GM12878 (cell line): ENCODE measurements at regions not wholly inside any gene's neighbourhood (a gene's known extent, or its start where the extent isn't known, plus 50 kb on each side); places are given as distances from the start of the nearest gene placed in this dataset.

Source experiments
- ATAC-seq: fragments of 200-7000 bp; cut with Tn5 transposase; 3 replicates; pipeline ENCODE4 v1.9.1; 2020; ENCODE audit warnings: mild to moderate bottlenecking, moderate library complexity
- BruUV-seq: library from RNA; stranded (reverse); fragments of 400-500 nt; replicated peaks from 2 replicates; lab custom pipeline; 2021; lab: Mats Ljungman, UMichigan
- CTCF ChIA-PET: fragments of 300-600 bp; sonication (Branson Sonifier 250); formaldehyde crosslinking; extraction: SDS; loops from one replicate; lab custom pipeline; 2021; ENCODE audit warnings: inconsistent platforms; lab: Yijun Ruan, JAX
- POLR2A ChIA-PET: fragments of 350-600 bp; formaldehyde crosslinking; extraction: SDS; loops from one replicate; lab custom pipeline; 2021; ENCODE audit warnings: inconsistent platforms; lab: Charles Lee
- RAD21 ChIA-PET: fragments of 300-600 bp; sonication (Branson Sonifier 250); formaldehyde crosslinking; loops from one replicate; lab custom pipeline; 2023; ENCODE audit warnings: antibody characterized with exemption; ENCODE audit not compliant: unreplicated experiment; lab: Charles Lee
- SMC1A ChIA-PET: fragments of 300-600 bp; sonication (Branson Sonifier 250); formaldehyde crosslinking; loops from one replicate; lab custom pipeline; 2023; ENCODE audit not compliant: unreplicated experiment, uncharacterized antibody; lab: Charles Lee
- DNase-seq: peaks from one replicate; pipeline ENCODE4 v3.0.0-alpha.2; 2011; ENCODE audit warnings: low read depth, low spot score
- FAIRE-seq: peaks from 3 replicates; lab custom pipeline; 2011; peaks lifted over from hg19 to GRCh38; lab: Jason Lieb, UNC
- H2AFZ ChIP-seq: 2 replicates; pipeline ENCODE4 v1.6.0; 2011; ENCODE audit warnings: low read depth, low read length, control low read depth; ENCODE audit not compliant: control insufficient read depth
- H3K27ac ChIP-seq: 2 replicates; pipeline ENCODE4 v1.5.1; 2011; ENCODE audit warnings: control low read depth; ENCODE audit not compliant: control insufficient read depth, insufficient read depth
- H3K27me3 ChIP-seq, 2 experiments: replicated peaks in 1 of 2; 2 replicates each; pipeline versions ENCODE4 v1.6.0 to v1.6.1; 2011; ENCODE audit warnings: low read length in 1 of 2; ENCODE audit not compliant: control insufficient read depth in 2 of 2, insufficient read depth in 2 of 2
- H3K36me3 ChIP-seq, 2 experiments: 2 replicates each; pipeline ENCODE4 v1.5.1; 2011; ENCODE audit warnings: low read length in 1 of 2; ENCODE audit not compliant: control insufficient read depth in 2 of 2, insufficient read depth in 2 of 2
- H3K4me1 ChIP-seq: 2 replicates; pipeline ENCODE4 v1.6.1; 2011; ENCODE audit warnings: mild to moderate bottlenecking, low read length, moderate library complexity, mixed read lengths; ENCODE audit not compliant: control insufficient read depth, insufficient read depth
- H3K4me2 ChIP-seq: 2 replicates; pipeline ENCODE4 v1.6.0; 2011; ENCODE audit warnings: control low read depth; ENCODE audit not compliant: control insufficient read depth, insufficient read depth
- H3K4me3 ChIP-seq: fragments of 200-600 bp; sonication (generic); 2 replicates; pipeline ENCODE4 v1.5.1; 2016
- H3K79me2 ChIP-seq: 2 replicates; pipeline ENCODE4 v1.6.0; 2011; ENCODE audit warnings: low read length; ENCODE audit not compliant: control insufficient read depth, insufficient read depth
- H3K9ac ChIP-seq: 2 replicates; pipeline ENCODE4 v1.8.0; 2011; ENCODE audit warnings: low read length, control low read depth, mixed read lengths; ENCODE audit not compliant: control insufficient read depth, insufficient read depth
- H3K9me3 ChIP-seq: replicated peaks from 3 replicates; pipeline ENCODE4 v1.5.1; 2011; ENCODE audit warnings: mild to moderate bottlenecking, low read length; ENCODE audit not compliant: control insufficient read depth, insufficient read depth
- H4K20me1 ChIP-seq: 2 replicates; pipeline ENCODE4 v1.6.0; 2011; ENCODE audit not compliant: control insufficient read depth, insufficient read depth
- BHLHE40 ChIP-seq, 2 experiments: fragments of 450-650 bp in 1 of 2; IDR thresholded peaks; 2 replicates each; pipeline ENCODE4 v1.6.1; 2011 to 2017; ENCODE audit warnings: low read depth in 2 of 2, borderline replicate concordance in 1 of 2, improper control_type of control experiment in 1 of 2, low read length in 1 of 2, mild to moderate bottlenecking in 1 of 2
- BMI1 ChIP-seq: fragments of 450-650 bp; IDR thresholded peaks from 2 replicates; pipeline ENCODE4 v1.6.1; 2016; ENCODE audit warnings: mild to moderate bottlenecking, moderate library complexity, borderline replicate concordance
- CHD2 ChIP-seq: IDR thresholded peaks from 2 replicates; pipeline ENCODE4 v1.6.1; 2011; ENCODE audit warnings: low read depth, low read length, improper control_type of control experiment, borderline replicate concordance
- NFYA ChIP-seq: IDR thresholded peaks from 2 replicates; pipeline ENCODE4 v1.6.1; 2011; ENCODE audit warnings: low read depth, mild to moderate bottlenecking, low read length, improper control_type of control experiment, borderline replicate concordance
- PAX5 ChIP-seq: IDR thresholded peaks from 2 replicates; pipeline ENCODE4 v1.6.1; 2011; ENCODE audit warnings: low read depth, low read length, borderline replicate concordance
- SMC3 ChIP-seq: IDR thresholded peaks from 2 replicates; pipeline ENCODE4 v1.6.1; 2011; ENCODE audit warnings: low read length, improper control_type of control experiment, borderline replicate concordance
- SREBF2 ChIP-seq: IDR thresholded peaks from 2 replicates; pipeline ENCODE4 v1.6.1; 2012; ENCODE audit warnings: mild to moderate bottlenecking, low read length
- WGBS: methylation state at CpG from one replicate; pipeline ENCODE4 v1.1.6; 2016; ENCODE audit warnings: low lambda C conversion rate; ENCODE audit not compliant: insufficient replicate concordance, insufficient coverage; ENCODE audit errors: missing lambda C conversion rate; 5-methylcytosine and 5-hydroxymethylcytosine counted together
- in situ Hi-C: fragments of 300-500 bp; cut with MboI; formaldehyde crosslinking; loops from 9 replicates; pipeline ENCODE4 v1.14.3; 2018; ENCODE audit warnings: mixed read lengths
- intact Hi-C: fragments of 100-400 bp; cut with micrococcal nuclease; formaldehyde crosslinking; loops from one replicate; pipeline ENCODE4 v1.14.2; 2022; ENCODE audit not compliant: unreplicated experiment
- TF ChIP-seq, protein P1 (sequence below): fragments of 450-650 bp; IDR thresholded peaks from 2 replicates; pipeline ENCODE4 v1.6.1; 2016; ENCODE audit warnings: mild to moderate bottlenecking

DNA sequence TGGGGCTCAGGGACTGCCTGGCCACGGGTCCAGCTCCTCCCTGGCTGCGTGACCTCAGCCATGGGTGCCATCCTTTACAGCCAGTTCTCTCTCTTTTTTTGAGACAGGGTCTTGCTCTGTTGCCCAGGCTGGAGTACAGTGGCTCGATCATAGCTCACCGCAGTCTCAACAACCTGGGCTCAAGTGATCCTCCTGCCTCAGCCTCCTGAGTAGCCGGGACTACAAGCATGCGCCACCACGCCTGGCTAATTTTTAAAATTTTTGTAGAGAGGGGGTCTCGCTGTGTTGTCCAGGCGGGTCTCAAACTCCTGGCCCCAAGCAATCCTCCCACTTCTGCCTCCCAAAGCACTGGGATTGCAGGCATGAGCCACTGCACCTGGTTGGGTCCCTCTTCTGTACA, 75.4 kb downstream of the PTPRS start:
- POLR2A ChIA-PET, result no interaction called here
- Histone ChIP-seq H3K36me3 (no peaks in the 10 kb centered on the region), H4K20me1 (no peaks in the 10 kb centered on the region), H3K27ac (no peak overlapping the region), H3K79me2 (no peaks in the 10 kb centered on the region), H3K27me3 (no peaks in the 10 kb centered on the region; a peak in 1 of 4 replicates), H2AFZ (no peak overlapping the region), H3K9me3 (no peaks in the 10 kb centered on the region), H3K4me3 (no peak overlapping the region), H3K4me1 (no peaks in the 10 kb centered on the region), H3K4me2 (no peak overlapping the region), H3K9ac (no peak overlapping the region)
- in situ Hi-C loops (no loop called here), intact Hi-C loops (no loop called here)
- TF ChIP-seq BMI1 (no peak), SREBF2 (no peak)
- ATAC-seq (no peak), FAIRE-seq (no peak), DNase-seq (no peak)
- SMC1A ChIA-PET, result no interaction called here
- RAD21 ChIA-PET, result interaction anchor here (0.7 kb wide), 1 partner anchor 14 kb away, joined by 4 read pairs; no protein-coding TSS in a partner anchor
- CTCF ChIA-PET, result interaction anchor here (0.7 kb wide), 1 partner anchor 96 kb away, joined by 3 read pairs; no protein-coding TSS in a partner anchor
- BruUV-seq, result no TSS peak
- 34% methylated on average over 9 of the region's 9 CpGs for WGBS

- intact Hi-C loops (no loop called here), in situ Hi-C loops (no loop called here)
- TF ChIP-seq PAX5 (no peak), BHLHE40 (IDR thresholded peaks at IDR 0.05; ENCODE audit: borderline replicate concordance in 1 of 2, low read depth in 2 of 2, low read length in 1 of 2) (no peak), NFYA (no peak), SMC3 (no peak), CHD2 (no peak)
- TF ChIP-seq, protein P1, sequence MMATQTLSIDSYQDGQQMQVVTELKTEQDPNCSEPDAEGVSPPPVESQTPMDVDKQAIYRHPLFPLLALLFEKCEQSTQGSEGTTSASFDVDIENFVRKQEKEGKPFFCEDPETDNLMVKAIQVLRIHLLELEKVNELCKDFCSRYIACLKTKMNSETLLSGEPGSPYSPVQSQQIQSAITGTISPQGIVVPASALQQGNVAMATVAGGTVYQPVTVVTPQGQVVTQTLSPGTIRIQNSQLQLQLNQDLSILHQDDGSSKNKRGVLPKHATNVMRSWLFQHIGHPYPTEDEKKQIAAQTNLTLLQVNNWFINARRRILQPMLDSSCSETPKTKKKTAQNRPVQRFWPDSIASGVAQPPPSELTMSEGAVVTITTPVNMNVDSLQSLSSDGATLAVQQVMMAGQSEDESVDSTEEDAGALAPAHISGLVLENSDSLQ, result no peak
- 37% methylated on average over 7 of the region's 7 CpGs for WGBS
- Histone ChIP-seq H3K9me3 (no peaks in the 10 kb centered on the region), H3K79me2 (no peaks in the 10 kb centered on the region), H3K27me3 (no peaks in the 10 kb centered on the region; a peak in 1 of 4 replicates), H4K20me1 (no peaks in the 10 kb centered on the region), H3K4me1 (no peaks in the 10 kb centered on the region), H3K27ac (no peak overlapping the region), H3K9ac (no peak overlapping the region), H3K4me3 (no peak overlapping the region), H3K4me2 (no peak overlapping the region), H3K36me3 (no peaks in the 10 kb centered on the region), H2AFZ (no peak overlapping the region)
- ATAC-seq (no peak), FAIRE-seq (no peak), DNase-seq (no peak)
- no TSS peak for BruUV-seq
- ChIA-PET POLR2A (no interaction called here), RAD21 (interaction anchor here (0.7 to 0.8 kb wide), 2 partner anchors 12 to 15 kb away, joined by 3 to 4 read pairs; no protein-coding TSS in a partner anchor), SMC1A (no interaction called here), CTCF (no interaction called here)
These were observed 76.2 kb downstream of the PTPRS start for GRCh38 chr19:5264453-5264852.
